ENCODE measurements at regions not wholly inside any gene's neighbourhood (a gene's known extent, or its start where the extent isn't known, plus 50 kb on each side); places are given as distances from the start of the nearest gene placed in this dataset.
"Not testable (repeated sequence)": the region's sequence is repeated elsewhere in the genome, so short reads cannot be mapped to it uniquely, and the experiment has no call there.

DNA sequence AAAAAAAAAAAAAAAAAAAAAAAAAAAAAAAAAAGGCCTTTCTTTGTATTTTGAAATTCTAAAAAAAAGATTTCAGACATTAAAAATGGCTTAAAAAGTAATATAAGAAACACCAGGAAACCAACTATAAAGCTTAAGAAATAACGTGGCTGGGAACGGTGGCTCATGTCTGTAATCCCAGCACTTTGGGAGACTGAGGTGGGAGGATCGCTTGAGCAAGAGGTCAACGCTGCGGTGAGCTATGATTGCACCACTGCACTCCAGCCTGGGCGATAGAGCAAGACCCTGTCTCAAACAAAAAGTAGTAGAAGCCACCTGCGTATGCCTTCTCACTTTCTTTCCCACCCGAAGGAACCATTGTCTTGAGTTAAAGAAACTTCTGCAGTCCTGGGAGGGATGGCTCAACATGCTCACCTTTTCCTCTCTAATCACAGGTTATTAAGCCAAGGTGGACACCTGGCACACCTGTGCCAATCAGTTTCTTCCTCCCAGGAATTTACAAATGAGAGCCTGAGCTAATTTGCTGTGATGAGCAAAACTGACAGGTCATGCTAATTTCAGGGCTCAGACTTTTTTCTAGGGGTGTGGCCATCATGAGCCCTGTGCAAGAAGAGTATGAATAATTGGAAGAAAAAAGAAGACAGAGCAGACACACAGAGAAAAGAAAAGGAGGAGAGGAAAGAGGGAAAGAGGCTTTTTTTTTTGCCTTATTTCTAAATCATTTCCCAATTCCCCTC lies 72.0 kb upstream of the PARD3 start:
- H3K27ac ChIP-seq = no peak overlapping the region
- TF ChIP-seq CTCF (conservative IDR thresholded peaks at IDR 0.05; ENCODE audit: low read depth) = no peak
- ChIA-PET CTCF (interaction anchor here (0.6 kb wide), 1 partner anchor 161 kb away, joined by 3 read pairs; no protein-coding TSS in a partner anchor), POLR2A (ENCODE audit: low non-redundant PET) (no interaction called here)
- DNase-seq (ENCODE audit: low spot score) = no peak

- no peak for DNase-seq (ENCODE audit: low spot score)
- no peak overlapping the region for H3K27ac ChIP-seq
- TF ChIP-seq CTCF (conservative IDR thresholded peaks at IDR 0.05; ENCODE audit: low read depth) = no peak
- ChIA-PET POLR2A (ENCODE audit: low non-redundant PET) (no interaction called here), CTCF (interaction anchor here (0.6 kb wide), 1 partner anchor 79 kb away, joined by 3 read pairs; no protein-coding TSS in a partner anchor)
Observed at GRCh38 chr10:34885898-34886297, 70.8 kb upstream of the PARD3 start.

DNA sequence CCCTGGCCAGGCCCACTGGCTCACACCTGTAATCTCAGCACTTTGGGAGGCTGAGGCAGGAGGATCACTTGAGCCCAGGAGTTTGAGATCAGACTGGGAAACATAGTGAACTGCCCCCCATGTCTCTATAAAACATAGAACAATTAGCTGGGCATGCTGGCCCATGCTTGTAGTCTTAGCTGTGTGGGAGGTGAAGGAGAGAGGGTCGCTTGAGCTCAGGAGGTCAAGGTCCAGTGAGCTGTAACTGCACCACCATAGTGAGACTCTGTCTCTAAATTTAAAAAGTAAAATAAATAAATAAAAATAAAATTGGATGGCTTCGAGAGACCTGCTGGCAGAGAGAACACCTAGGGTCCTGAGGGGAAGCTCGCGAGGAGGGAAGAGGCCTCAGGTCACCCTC lies 69.9 kb upstream of the PARD3 start:
- ChIA-PET CTCF (interaction anchor here (0.6 kb wide), 1 partner anchor 37 kb away, joined by 4 read pairs; no protein-coding TSS in a partner anchor), POLR2A (ENCODE audit: low non-redundant PET) (interaction anchor here (0.6 kb wide), 1 partner anchor 69 kb away, joined by 3 read pairs; no protein-coding TSS in a partner anchor)
- DNase-seq (ENCODE audit: low spot score) = no peak
- H3K27ac ChIP-seq = no peak overlapping the region
- no peak for TF ChIP-seq CTCF (conservative IDR thresholded peaks at IDR 0.05; ENCODE audit: low read depth)

DNA sequence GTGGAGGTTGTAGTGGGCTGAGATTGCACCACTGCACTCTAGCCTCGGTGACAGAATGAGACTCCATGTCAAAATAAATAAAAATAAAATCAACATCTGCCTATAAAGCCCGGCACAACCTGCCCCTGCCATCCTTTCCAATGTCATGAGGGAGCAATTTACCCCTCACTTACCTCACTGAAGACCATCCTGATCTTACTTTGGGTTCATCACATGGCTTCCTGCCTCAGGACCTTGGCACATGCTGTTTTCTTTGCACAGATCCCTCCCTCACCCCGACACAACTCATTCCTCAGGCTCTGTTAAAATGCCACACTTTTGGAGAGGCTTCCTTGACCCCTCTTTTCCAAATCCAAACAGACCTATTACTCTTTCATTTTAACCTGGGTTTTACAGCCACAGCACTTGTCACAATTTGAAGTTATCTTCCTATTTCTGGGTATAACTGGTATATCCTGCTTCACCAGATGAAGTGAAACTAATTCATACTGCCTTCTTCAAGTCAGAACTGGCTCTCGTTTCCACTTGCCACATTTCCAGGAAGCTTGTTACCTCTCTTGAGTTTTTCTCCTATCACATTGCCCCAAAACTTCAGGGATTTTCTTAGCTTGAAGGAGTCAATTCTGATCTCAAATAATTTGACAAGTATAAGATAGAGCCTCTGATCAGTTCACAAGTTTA lies 69.3 kb upstream of the PARD3 start:
- TF ChIP-seq CTCF (conservative IDR thresholded peaks at IDR 0.05; ENCODE audit: low read depth) = no peak
- DNase-seq (ENCODE audit: low spot score) = no peak
- ChIA-PET POLR2A (ENCODE audit: low non-redundant PET) (no interaction called here), CTCF (interaction anchor here (0.6 kb wide), 1 partner anchor 37 kb away, joined by 4 read pairs; no protein-coding TSS in a partner anchor)
- no peak overlapping the region for H3K27ac ChIP-seq

DNA sequence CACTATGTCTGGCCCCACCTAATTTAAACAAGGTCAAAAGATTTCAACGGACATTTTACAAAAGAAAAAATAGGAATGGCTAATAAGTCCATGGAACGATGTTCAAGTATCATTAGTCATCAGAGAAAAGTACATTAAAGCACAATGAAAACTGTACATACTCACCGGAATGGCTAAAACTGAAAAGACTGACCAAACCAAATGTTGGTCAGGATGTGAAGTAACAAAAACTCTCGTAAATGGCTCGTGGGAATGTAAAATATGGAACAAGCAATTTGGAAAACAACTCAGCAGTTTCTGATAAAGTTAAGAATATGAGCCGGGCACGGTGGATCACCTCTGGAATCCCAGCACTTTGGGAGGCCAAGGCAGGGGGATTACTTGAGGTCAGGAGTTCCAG lies 65.7 kb upstream of the PARD3 start:
- no peak for TF ChIP-seq CTCF (conservative IDR thresholded peaks at IDR 0.05; ENCODE audit: low read depth)
- ChIA-PET CTCF (no interaction called here), POLR2A (ENCODE audit: low non-redundant PET) (no interaction called here)
- H3K27ac ChIP-seq = no peak overlapping the region
- DNase-seq (ENCODE audit: low spot score) = no peak

GRCh38 chr10:34878651-34879050 lies 63.6 kb upstream of the PARD3 start:
- H3K27ac ChIP-seq; POLR2A ChIA-PET (ENCODE audit: low non-redundant PET); DNase-seq (ENCODE audit: low spot score): not testable (repeated sequence)
- CTCF ChIA-PET = interaction anchor here (0.7 kb wide), 1 partner anchor 68 kb away, joined by 3 read pairs; no protein-coding TSS in a partner anchor

DNA sequence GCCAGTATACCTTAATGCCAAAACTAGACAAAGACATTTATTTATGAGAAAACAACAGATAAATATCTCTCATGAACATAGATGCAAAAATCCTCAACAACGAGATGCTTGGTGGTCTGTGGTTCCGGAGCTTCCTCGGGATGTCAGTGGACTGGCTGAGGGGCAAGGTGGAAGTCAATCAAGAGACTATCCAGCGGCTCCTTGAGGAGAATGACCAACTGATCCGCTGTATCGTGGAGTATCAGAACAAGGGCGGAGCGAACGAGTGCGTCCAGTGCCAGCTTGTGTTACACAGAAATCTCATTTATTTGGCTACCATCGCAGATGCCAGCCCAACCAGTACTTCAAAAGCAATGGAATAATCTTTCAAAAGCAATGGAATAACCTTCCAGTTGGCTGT lies 60.0 kb upstream of the PARD3 start:
- no peak for TF ChIP-seq CTCF (conservative IDR thresholded peaks at IDR 0.05; ENCODE audit: low read depth)
- CTCF ChIA-PET = interaction anchor here (0.5 kb wide), 1 partner anchor 57 kb away, joined by 4 read pairs; no protein-coding TSS in a partner anchor
- POLR2A ChIA-PET (ENCODE audit: low non-redundant PET) = no interaction called here
- no peak overlapping the region for H3K27ac ChIP-seq
- no peak for DNase-seq (ENCODE audit: low spot score)

Measured in RWPE1 (cell line).